NCI-H2227 (cell line): ENCODE measurements at regions not wholly inside any gene's neighbourhood (a gene's known extent, or its start where the extent isn't known, plus 50 kb on each side); places are given as distances from the start of the nearest gene placed in this dataset.

ENCODE experiments used
- DNase-seq: peaks from one replicate; lab custom pipeline; 2025; ENCODE audit not compliant: unreplicated experiment; lab: John Stamatoyannopoulos, UW

- DNase-seq: no peak
Measured at GRCh38 chr10:62735464-62736167, 68.9 kb upstream of the ADO start.

GRCh38 chr10:62736168-62736546 is 68.4 kb upstream of the ADO start:
- no peak for DNase-seq

GRCh38 chr10:62738916-62739315 is 65.6 kb upstream of the ADO start:
- DNase-seq: no peak

- no peak for DNase-seq
Measured at GRCh38 chr10:62740885-62741745, 63.4 kb upstream of the ADO start.

GRCh38 chr10:62741996-62742395 is 62.5 kb upstream of the ADO start:
- DNase-seq: no peak

GRCh38 chr10:62742536-62743061 is 61.9 kb upstream of the ADO start:
- no peak for DNase-seq

- no peak for DNase-seq
Measured at GRCh38 chr10:62744136-62744535, 60.4 kb upstream of the ADO start.

- no peak for DNase-seq
Measured at GRCh38 chr10:62745581-62745980, 58.9 kb upstream of the ADO start.

GRCh38 chr10:62746951-62747729 is 57.4 kb upstream of the ADO start:
- DNase-seq: no peak

GRCh38 chr10:62748386-62748785 is 56.1 kb upstream of the ADO start:
- DNase-seq: no peak

GRCh38 chr10:62749093-62749683 is 55.3 kb upstream of the ADO start:
- no peak for DNase-seq
